ENCODE measurements at regions not wholly inside any gene's neighbourhood (a gene's known extent, or its start where the extent isn't known, plus 50 kb on each side); places are given as distances from the start of the nearest gene placed in this dataset.

DNA sequence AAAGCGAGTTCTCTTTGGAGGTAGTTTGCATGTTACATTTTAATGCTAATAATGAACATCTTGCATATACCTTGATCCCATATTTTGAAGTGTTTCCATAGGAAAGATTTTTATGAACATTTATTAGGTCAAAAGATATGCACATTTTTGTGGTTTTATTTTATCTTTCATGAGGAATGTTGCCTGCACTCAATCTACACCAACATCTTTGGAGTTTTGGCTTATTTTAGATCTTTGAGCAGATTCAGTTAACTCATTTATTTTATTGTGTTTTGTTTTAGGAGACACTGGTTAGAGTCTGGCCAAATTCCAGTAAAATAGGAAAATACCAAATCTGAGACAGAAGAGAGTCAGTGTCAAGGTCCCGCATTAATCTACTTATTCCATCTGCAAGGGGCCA, 540.9 kb downstream of the RNF144A start:
- Histone ChIP-seq H3K27me3 (no peaks in the 10 kb centered on the region), H3K36me3 (no peaks in the 10 kb centered on the region)
- in situ Hi-C loops (cut with MboI; ENCODE audit: low pct_ligation_motif_present in 1 of 4, low pct_unique_long_range_greater_than_20kb in 1 of 4, low sequenced_read_pairs in 3 of 4) = no loop called here

DNA sequence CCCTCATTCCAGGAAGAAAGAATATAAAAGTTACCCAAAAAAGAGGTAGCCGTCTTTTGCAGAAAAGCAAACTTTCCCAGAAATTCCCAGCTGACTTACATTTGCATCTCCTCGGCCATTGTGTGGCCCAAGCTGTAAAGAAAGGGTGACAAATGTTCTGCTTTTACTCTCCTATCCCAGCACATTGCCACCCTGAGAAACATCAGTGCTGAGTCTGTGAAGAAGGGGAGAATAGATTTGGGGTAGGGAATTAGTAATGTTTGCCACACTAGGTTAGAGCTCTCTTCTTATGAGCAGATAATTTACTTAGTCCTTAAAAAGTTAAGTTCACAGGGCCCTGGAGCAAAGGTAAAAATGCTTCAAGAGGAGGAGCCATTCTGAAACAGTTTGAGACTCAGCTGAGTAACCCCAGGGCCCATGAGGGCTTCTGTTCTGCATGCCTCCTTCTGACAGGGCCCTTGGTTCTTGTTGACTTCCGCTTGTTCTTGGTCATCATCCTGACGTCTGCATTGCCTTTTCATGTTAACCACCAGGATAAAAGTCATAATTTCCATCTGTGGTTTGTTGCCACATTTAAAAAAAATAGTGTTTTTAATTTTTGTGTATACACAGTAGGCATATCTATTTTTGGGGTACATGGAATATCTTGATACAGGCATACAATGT, 550.7 kb downstream of the RNF144A start:
- Histone ChIP-seq H3K27ac (no peak overlapping the region), H3K4me3 (no peak overlapping the region), H3K36me3 (no peaks in the 10 kb centered on the region), H3K4me1 (no peaks in the 10 kb centered on the region), H3K27me3 (no peaks in the 10 kb centered on the region), H3K9me3 (no peaks in the 10 kb centered on the region)
- no peak for DNase-seq
- intact Hi-C loops (cut with DNase I; ENCODE audit: low total_unique reads) = no loop called here
- TF ChIP-seq POLR2A (IDR thresholded peaks at IDR 0.05) = no peak
- TF ChIP-seq, protein P1, sequence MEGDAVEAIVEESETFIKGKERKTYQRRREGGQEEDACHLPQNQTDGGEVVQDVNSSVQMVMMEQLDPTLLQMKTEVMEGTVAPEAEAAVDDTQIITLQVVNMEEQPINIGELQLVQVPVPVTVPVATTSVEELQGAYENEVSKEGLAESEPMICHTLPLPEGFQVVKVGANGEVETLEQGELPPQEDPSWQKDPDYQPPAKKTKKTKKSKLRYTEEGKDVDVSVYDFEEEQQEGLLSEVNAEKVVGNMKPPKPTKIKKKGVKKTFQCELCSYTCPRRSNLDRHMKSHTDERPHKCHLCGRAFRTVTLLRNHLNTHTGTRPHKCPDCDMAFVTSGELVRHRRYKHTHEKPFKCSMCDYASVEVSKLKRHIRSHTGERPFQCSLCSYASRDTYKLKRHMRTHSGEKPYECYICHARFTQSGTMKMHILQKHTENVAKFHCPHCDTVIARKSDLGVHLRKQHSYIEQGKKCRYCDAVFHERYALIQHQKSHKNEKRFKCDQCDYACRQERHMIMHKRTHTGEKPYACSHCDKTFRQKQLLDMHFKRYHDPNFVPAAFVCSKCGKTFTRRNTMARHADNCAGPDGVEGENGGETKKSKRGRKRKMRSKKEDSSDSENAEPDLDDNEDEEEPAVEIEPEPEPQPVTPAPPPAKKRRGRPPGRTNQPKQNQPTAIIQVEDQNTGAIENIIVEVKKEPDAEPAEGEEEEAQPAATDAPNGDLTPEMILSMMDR (IDR thresholded peaks at IDR 0.05) = no peak
- TF ChIP-seq POLR2AphosphoS5 (IDR thresholded peaks at IDR 0.05) = no peak
- no peak for TF ChIP-seq EP300 (IDR thresholded peaks at IDR 0.05; ENCODE audit: low read depth)
- in situ Hi-C loops (cut with MboI; ENCODE audit: low pct_ligation_motif_present in 1 of 4, low pct_unique_long_range_greater_than_20kb in 1 of 4, low sequenced_read_pairs in 3 of 4) = no loop called here
- WGBS, 2 donors (ENCODE audit: low coverage in 1 of 2) = 74 to 78% methylated on average over 4 of the region's 4 CpGs

More for the DNA sequence above, 540.9 kb downstream of the RNF144A start:
- intact Hi-C loops (cut with DNase I; ENCODE audit: low total_unique reads) = no loop called here
- TF ChIP-seq POLR2A (IDR thresholded peaks at IDR 0.05) = no peak
- TF ChIP-seq, protein P1 (IDR thresholded peaks at IDR 0.05) = no peak
- TF ChIP-seq POLR2AphosphoS5 (IDR thresholded peaks at IDR 0.05) = no peak
- TF ChIP-seq EP300 (IDR thresholded peaks at IDR 0.05; ENCODE audit: low read depth) = no peak
- H3K9me3 ChIP-seq = no peaks in the 10 kb centered on the region
- WGBS, 2 donors (ENCODE audit: low coverage in 1 of 2) = 88 to 95% methylated on average over 2 of the region's 2 CpGs
- no peak overlapping the region for H3K27ac ChIP-seq
- H3K4me3 ChIP-seq = no peak overlapping the region
- no peak for DNase-seq
- no peaks in the 10 kb centered on the region for H3K4me1 ChIP-seq

DNA sequence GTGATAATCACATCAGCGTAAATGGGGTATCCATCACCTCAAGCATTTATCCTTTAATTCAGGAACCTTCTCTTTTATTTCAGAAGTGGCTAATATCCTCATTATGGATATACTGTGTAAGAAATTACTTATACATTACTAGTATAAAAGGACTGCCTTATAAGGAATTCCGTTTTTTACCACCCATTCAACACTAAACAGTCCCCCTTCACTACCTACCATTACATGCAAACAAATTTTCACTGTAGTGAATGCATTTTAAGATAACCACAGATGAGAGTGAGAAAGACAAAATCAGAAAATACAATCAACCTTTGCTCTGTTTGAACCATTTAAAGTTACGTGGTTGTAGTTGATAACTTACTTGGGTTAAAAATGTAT, 551.2 kb downstream of the RNF144A start:
- intact Hi-C loops (cut with DNase I; ENCODE audit: low total_unique reads) (no loop called here), in situ Hi-C loops (cut with MboI; ENCODE audit: low pct_ligation_motif_present in 1 of 4, low pct_unique_long_range_greater_than_20kb in 1 of 4, low sequenced_read_pairs in 3 of 4) (no loop called here)
- Histone ChIP-seq H3K27me3 (no peaks in the 10 kb centered on the region), H3K4me1 (no peaks in the 10 kb centered on the region), H3K27ac (no peak overlapping the region), H3K4me3 (no peak overlapping the region), H3K9me3 (no peaks in the 10 kb centered on the region), H3K36me3 (no peaks in the 10 kb centered on the region)
- TF ChIP-seq EP300 (IDR thresholded peaks at IDR 0.05; ENCODE audit: low read depth) (no peak), POLR2AphosphoS5 (IDR thresholded peaks at IDR 0.05) (no peak), POLR2A (IDR thresholded peaks at IDR 0.05) (no peak)
- TF ChIP-seq, protein P1 (IDR thresholded peaks at IDR 0.05) = no peak
- 81% methylated on average over 3 of the region's 3 CpGs for WGBS, 2 donors (ENCODE audit: low coverage in 1 of 2)
- no peak for DNase-seq

DNA sequence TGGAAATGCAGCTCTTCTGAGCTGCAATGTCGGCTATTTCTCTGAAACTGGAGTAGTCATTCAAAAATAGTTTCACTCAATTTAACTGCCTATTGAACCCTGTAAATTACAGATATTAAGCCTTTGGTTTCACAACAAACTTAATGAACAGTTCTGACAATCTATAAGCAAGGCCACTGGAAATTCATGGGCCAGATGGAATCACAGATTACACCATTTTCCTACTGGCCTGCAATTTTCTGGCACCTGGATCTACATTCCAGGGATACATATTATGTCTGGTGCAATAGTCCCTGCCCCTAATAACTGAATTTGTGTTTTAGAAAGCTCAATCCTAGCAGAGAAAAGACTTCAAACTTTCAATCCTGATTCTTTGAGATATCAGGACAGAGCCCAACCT, 551.7 kb downstream of the RNF144A start:
- intact Hi-C loops (cut with DNase I; ENCODE audit: low total_unique reads) = no loop called here
- WGBS, 2 donors (ENCODE audit: low coverage in 1 of 2) = 56 to 88% methylated on average over 1 of the region's 1 CpG
- no peak overlapping the region for H3K4me3 ChIP-seq

More for the DNA sequence above, 551.7 kb downstream of the RNF144A start:
- H3K27me3 ChIP-seq = no peaks in the 10 kb centered on the region
- in situ Hi-C loops (cut with MboI; ENCODE audit: low pct_ligation_motif_present in 1 of 4, low pct_unique_long_range_greater_than_20kb in 1 of 4, low sequenced_read_pairs in 3 of 4) = no loop called here
- no peak overlapping the region for H3K27ac ChIP-seq
- H3K4me1 ChIP-seq = no peaks in the 10 kb centered on the region
- DNase-seq = no peak
- no peak for TF ChIP-seq POLR2A (IDR thresholded peaks at IDR 0.05)
- TF ChIP-seq EP300 (IDR thresholded peaks at IDR 0.05; ENCODE audit: low read depth) = no peak
- TF ChIP-seq, protein P1 (IDR thresholded peaks at IDR 0.05) = no peak
- no peak for TF ChIP-seq POLR2AphosphoS5 (IDR thresholded peaks at IDR 0.05)
- H3K9me3 ChIP-seq = no peaks in the 10 kb centered on the region
- no peaks in the 10 kb centered on the region for H3K36me3 ChIP-seq
